MM.1S (cell line): ENCODE measurements at regions not wholly inside any gene's neighbourhood (a gene's known extent, or its start where the extent isn't known, plus 50 kb on each side); places are given as distances from the start of the nearest gene placed in this dataset.
"Not testable (repeated sequence)": the region's sequence is repeated elsewhere in the genome, so short reads cannot be mapped to it uniquely, and the experiment has no call there.

Source experiments
- EZH2 ChIP-seq: fragments of 300-600 bp; sonication (generic); optimal IDR thresholded peaks from 2 replicates; pipeline ENCODE3; 2017; ENCODE audit warnings: low read depth, mild to moderate bottlenecking, antibody characterized with exemption, low read length, mixed read lengths
- TF ChIP-seq, protein P1 (sequence below): fragments of 300-600 bp; sonication (generic); IDR thresholded peaks from 2 replicates; pipeline ENCODE4 v1.5.1; 2016; ENCODE audit warnings: antibody characterized with exemption, low read length, mixed read lengths

DNA sequence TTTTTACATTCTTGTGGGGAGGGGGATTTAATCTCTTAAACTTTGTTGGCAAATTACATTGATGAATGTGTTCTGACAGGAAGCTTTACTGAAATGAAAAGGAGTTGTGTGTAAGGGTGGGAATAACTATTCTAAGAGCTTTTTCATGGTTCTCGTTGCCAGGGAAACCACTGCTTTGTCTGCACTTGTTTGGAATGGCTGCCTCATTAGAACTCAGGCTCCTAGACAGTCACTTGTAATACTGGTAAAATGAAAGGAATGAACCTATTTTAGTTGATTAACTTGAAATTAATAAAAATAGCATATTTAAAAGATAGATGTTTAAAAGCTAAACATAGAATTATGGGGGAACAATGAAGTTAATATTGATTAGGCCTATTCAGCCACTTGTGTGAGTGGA, 201.4 kb upstream of the TEKT4 start:
- TF ChIP-seq, protein P1, sequence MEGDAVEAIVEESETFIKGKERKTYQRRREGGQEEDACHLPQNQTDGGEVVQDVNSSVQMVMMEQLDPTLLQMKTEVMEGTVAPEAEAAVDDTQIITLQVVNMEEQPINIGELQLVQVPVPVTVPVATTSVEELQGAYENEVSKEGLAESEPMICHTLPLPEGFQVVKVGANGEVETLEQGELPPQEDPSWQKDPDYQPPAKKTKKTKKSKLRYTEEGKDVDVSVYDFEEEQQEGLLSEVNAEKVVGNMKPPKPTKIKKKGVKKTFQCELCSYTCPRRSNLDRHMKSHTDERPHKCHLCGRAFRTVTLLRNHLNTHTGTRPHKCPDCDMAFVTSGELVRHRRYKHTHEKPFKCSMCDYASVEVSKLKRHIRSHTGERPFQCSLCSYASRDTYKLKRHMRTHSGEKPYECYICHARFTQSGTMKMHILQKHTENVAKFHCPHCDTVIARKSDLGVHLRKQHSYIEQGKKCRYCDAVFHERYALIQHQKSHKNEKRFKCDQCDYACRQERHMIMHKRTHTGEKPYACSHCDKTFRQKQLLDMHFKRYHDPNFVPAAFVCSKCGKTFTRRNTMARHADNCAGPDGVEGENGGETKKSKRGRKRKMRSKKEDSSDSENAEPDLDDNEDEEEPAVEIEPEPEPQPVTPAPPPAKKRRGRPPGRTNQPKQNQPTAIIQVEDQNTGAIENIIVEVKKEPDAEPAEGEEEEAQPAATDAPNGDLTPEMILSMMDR, result not testable (repeated sequence)
- TF ChIP-seq EZH2, result not testable (repeated sequence)
